Chondrocyte (in vitro differentiated cells): ENCODE measurements at regions not wholly inside any gene's neighbourhood (a gene's known extent, or its start where the extent isn't known, plus 50 kb on each side); places are given as distances from the start of the nearest gene placed in this dataset.

ENCODE experiments used
- DNase-seq: peaks from one replicate; pipeline ENCODE4 v3.0.0; 2021; ENCODE audit warnings: mixed read lengths, low spot score
- H3K27ac Mint-ChIP-seq: one replicate; pipeline ENCODE4 v1.8.0; 2021; ENCODE audit warnings: mild to moderate bottlenecking, moderate library complexity, mixed read lengths; ENCODE audit not compliant: unreplicated experiment
- H3K27me3 Mint-ChIP-seq: 2 replicates; pipeline ENCODE4 v1.8.0; 2021; ENCODE audit warnings: low read depth, mixed read lengths
- H3K36me3 Mint-ChIP-seq: 2 replicates; pipeline ENCODE4 v1.8.0; 2021; ENCODE audit warnings: low read depth, mixed read lengths
- H3K4me1 Mint-ChIP-seq: 2 replicates; pipeline ENCODE4 v1.8.0; 2021; ENCODE audit warnings: low read depth, mild to moderate bottlenecking, mixed read lengths
- H3K4me3 Mint-ChIP-seq: one replicate; pipeline ENCODE4 v1.8.0; 2021; ENCODE audit warnings: mild to moderate bottlenecking, moderate library complexity, mixed read lengths; ENCODE audit not compliant: unreplicated experiment
- H3K9me3 Mint-ChIP-seq: 2 replicates; pipeline ENCODE4 v1.8.0; 2021; ENCODE audit warnings: low read depth, mixed read lengths
- TF ChIP-seq, protein P1 (sequence below): fragments of 200-600 bp; sonication (generic); IDR thresholded peaks from 2 replicates; pipeline ENCODE4 v1.5.0; 2021; ENCODE audit warnings: antibody characterized with exemption, mild to moderate bottlenecking, moderate library complexity

DNA sequence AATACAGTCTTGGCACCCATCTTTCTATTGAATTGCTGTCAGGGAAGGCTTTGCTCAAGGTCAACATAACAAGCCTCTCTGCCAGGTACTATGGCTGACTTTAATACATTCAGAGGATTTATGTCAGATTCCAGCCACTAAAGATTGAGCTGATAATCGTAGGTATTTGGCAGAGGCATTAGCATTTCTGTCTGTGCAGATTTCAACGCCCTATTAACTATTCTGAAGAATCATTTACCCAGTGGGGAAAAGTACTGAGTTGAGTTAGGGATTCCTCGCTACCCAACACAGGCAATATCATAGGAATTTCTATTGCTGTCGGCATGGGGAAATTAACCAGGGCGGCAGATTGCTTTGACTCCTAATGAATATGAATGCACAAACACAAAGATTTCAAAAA lies 233.7 kb upstream of the SPTLC3 start:
- TF ChIP-seq, protein P1, sequence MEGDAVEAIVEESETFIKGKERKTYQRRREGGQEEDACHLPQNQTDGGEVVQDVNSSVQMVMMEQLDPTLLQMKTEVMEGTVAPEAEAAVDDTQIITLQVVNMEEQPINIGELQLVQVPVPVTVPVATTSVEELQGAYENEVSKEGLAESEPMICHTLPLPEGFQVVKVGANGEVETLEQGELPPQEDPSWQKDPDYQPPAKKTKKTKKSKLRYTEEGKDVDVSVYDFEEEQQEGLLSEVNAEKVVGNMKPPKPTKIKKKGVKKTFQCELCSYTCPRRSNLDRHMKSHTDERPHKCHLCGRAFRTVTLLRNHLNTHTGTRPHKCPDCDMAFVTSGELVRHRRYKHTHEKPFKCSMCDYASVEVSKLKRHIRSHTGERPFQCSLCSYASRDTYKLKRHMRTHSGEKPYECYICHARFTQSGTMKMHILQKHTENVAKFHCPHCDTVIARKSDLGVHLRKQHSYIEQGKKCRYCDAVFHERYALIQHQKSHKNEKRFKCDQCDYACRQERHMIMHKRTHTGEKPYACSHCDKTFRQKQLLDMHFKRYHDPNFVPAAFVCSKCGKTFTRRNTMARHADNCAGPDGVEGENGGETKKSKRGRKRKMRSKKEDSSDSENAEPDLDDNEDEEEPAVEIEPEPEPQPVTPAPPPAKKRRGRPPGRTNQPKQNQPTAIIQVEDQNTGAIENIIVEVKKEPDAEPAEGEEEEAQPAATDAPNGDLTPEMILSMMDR, result no peak
- H3K27ac Mint-ChIP-seq, result no peak overlapping the region

DNA sequence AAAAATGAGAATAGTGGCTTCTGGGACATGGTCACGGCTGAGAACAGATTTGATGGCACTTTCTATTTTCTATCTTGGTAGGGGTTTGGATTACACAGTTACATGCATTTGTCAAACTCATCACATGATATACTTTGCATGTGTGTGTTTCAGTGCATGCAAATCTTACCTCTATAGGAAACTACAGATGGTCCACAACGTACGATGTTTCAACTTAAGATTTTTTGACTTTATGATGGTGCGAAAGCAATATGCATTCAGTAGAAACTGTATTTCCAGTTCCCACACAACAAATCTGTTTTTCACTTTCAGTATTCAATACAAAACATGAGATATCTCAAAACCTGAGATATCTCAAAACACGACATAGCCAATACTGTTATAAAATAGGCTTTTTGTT lies 231.8 kb upstream of the SPTLC3 start:
- Mint-ChIP-seq H3K4me3 (no peak overlapping the region), H3K36me3 (no peaks in the 10 kb centered on the region), H3K27ac (no peak overlapping the region), H3K4me1 (no peaks in the 10 kb centered on the region), H3K27me3 (no peaks in the 10 kb centered on the region), H3K9me3 (peaks cover under 1% of the 10 kb centered on the region)
- TF ChIP-seq, protein P1, result no peak
- DNase-seq, result no peak

More for the DNA sequence above, 233.7 kb upstream of the SPTLC3 start:
- H3K27me3 Mint-ChIP-seq, result no peaks in the 10 kb centered on the region
- DNase-seq, result no peak
- H3K4me3 Mint-ChIP-seq, result no peak overlapping the region
- H3K4me1 Mint-ChIP-seq, result no peaks in the 10 kb centered on the region
- H3K9me3 Mint-ChIP-seq, result no peaks in the 10 kb centered on the region
- no peaks in the 10 kb centered on the region for H3K36me3 Mint-ChIP-seq

DNA sequence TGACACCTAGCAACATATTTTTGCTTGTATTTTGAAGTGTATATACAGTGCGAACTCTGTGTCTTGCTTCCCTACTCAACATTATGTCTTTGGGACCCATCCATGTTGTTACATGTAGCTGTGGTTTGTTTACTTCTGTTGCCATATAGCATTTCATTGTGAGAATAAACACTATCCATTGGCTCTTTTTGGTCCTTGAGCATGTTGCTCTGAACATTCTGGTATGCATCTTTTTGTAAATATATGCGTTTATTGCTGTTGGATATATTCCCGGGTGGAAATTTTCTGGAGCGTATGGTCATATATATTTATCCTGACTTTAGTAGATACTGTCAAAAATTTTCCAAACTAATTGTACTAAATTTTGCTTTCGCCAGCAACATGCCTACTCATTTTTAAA lies 222.5 kb upstream of the SPTLC3 start:
- Mint-ChIP-seq H3K9me3 (peaks cover 2% of the 10 kb centered on the region), H3K27me3 (no peaks in the 10 kb centered on the region), H3K27ac (no peak overlapping the region), H3K4me3 (no peak overlapping the region), H3K4me1 (no peaks in the 10 kb centered on the region), H3K36me3 (no peaks in the 10 kb centered on the region)
- TF ChIP-seq, protein P1, result no peak
- no peak for DNase-seq

DNA sequence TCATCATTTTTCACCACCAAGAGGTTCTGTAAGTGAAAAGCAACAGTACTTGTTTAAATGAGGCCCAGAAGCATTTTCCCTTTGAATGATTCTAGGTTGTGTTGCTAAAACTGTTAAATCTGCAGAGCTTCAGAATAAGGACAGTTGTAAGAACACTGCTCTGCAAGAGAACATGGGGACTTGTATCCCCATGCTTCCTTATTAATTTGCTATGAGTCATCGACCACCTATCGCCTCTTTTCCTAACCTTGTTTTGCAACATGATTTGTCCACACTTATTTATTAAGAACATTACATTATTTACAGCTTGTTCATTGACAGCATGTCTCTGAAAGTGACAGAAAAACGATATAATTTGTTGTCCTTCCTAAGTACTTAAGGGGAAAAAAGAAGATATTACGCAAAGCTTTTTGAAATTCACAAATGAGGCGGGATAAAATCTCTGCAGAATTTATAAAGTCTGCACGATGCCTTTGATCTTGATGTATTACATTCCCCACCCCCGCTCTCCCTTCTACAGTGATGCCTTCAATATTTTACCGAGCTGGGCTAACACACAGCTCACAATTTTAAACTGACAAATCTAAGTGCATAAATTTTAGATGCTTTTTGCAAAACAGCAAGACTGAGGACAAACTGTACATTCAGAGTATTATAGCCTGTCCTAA lies 220.0 kb upstream of the SPTLC3 start:
- H3K4me3 Mint-ChIP-seq, result no peak overlapping the region
- TF ChIP-seq, protein P1, result no peak
- no peaks in the 10 kb centered on the region for H3K9me3 Mint-ChIP-seq
- DNase-seq, result no peak
- H3K27me3 Mint-ChIP-seq, result no peaks in the 10 kb centered on the region
- H3K27ac Mint-ChIP-seq, result no peak overlapping the region
- H3K36me3 Mint-ChIP-seq, result no peaks in the 10 kb centered on the region
- no peaks in the 10 kb centered on the region for H3K4me1 Mint-ChIP-seq

DNA sequence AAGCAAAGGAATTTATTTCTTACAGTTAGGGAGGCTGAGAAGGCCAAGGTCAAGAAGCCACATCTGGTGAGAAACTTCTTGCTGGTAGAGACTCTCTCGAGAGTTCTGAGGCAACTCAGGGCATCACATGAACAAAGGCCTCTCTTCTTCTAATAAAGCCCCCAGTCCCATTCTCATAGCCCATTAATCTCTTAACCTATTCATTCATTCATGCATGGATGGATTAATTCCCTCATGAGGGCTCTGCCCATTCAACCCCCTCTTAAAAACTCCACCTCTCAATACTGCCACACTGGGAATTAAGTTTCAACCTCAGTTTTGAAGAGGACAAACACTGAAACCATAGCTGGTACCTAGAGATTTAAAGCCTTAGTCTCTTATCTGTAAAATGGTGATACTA lies 217.9 kb upstream of the SPTLC3 start:
- H3K4me3 Mint-ChIP-seq, result no peak overlapping the region
- no peak for DNase-seq
- TF ChIP-seq, protein P1, result no peak
- no peaks in the 10 kb centered on the region for H3K36me3 Mint-ChIP-seq
- no peaks in the 10 kb centered on the region for H3K9me3 Mint-ChIP-seq
- H3K27me3 Mint-ChIP-seq, result no peaks in the 10 kb centered on the region
- H3K4me1 Mint-ChIP-seq, result no peaks in the 10 kb centered on the region
- H3K27ac Mint-ChIP-seq, result no peak overlapping the region
